ENCODE measurements at regions not wholly inside any gene's neighbourhood (a gene's known extent, or its start where the extent isn't known, plus 50 kb on each side); places are given as distances from the start of the nearest gene placed in this dataset.

- no peaks in the 10 kb centered on the region for H3K4me1 ChIP-seq (ENCODE audit: control insufficient read depth, insufficient read depth, low read length)
- TF ChIP-seq PRDM10 (tag by site-specific recombination; IDR thresholded peaks at IDR 0.05) = peak; percentile 60
- TF ChIP-seq ZNF707 (tag by site-specific recombination; IDR thresholded peaks at IDR 0.05) = no peak
- no peaks in the 10 kb centered on the region for H3K36me3 ChIP-seq (ENCODE audit: control insufficient read depth in 2 of 2, insufficient read depth in 1 of 2, low read length in 2 of 2)
- H3K4me3 ChIP-seq (ENCODE audit: low read depth, low read length) = no peak overlapping the region
- POLR2A ChIA-PET = no interaction called here
- no peaks in the 10 kb centered on the region for H3K9me3 ChIP-seq (ENCODE audit: control insufficient read depth, insufficient read depth, low read depth, low read length)
- no peak overlapping the region for H3K27ac ChIP-seq (ENCODE audit: extremely low read depth, low read depth, low read length)
- CTCF ChIA-PET = interaction anchor here (0.7 to 1.7 kb wide), 3 partner anchors 14 to 420 kb away, joined by 3 to 5 read pairs (median 4); no protein-coding TSS in a partner anchor
Observed at GRCh38 chr12:68434391-68435298, 102.5 kb upstream of the MDM1 start.

- Histone ChIP-seq H3K27ac (ENCODE audit: extremely low read depth, low read depth, low read length) (no peak overlapping the region), H3K4me3 (ENCODE audit: low read depth, low read length) (no peak overlapping the region), H3K36me3 (ENCODE audit: control insufficient read depth in 2 of 2, insufficient read depth in 1 of 2, low read length in 2 of 2) (no peaks in the 10 kb centered on the region), H3K4me1 (ENCODE audit: control insufficient read depth, insufficient read depth, low read length) (no peaks in the 10 kb centered on the region), H3K9me3 (ENCODE audit: control insufficient read depth, insufficient read depth, low read depth, low read length) (no peaks in the 10 kb centered on the region)
- ChIA-PET CTCF (interaction anchor here (0.7 to 1.7 kb wide), 3 partner anchors 13 to 420 kb away, joined by 3 to 5 read pairs (median 4); no protein-coding TSS in a partner anchor), POLR2A (no interaction called here)
- no peak for TF ChIP-seq ZNF2 (tag by site-specific recombination; IDR thresholded peaks at IDR 0.05)
- TF ChIP-seq SETDB1 (IDR thresholded peaks at IDR 0.05; ENCODE audit: insufficient read length, low read length) = peak; percentile 40
- TF ChIP-seq RBAK (tag by site-specific recombination; IDR thresholded peaks at IDR 0.05) = peak; percentile 94
Observed at GRCh38 chr12:68435299-68435637, 103.1 kb upstream of the MDM1 start.

- CTCF ChIA-PET = interaction anchor here (0.7 to 1.7 kb wide), 2 partner anchors 12 to 16 kb away, joined by 4 to 5 read pairs; no protein-coding TSS in a partner anchor
- H3K4me1 ChIP-seq (ENCODE audit: control insufficient read depth, insufficient read depth, low read length) = no peaks in the 10 kb centered on the region
- POLR2A ChIA-PET = no interaction called here
- H3K36me3 ChIP-seq (ENCODE audit: control insufficient read depth in 2 of 2, insufficient read depth in 1 of 2, low read length in 2 of 2) = no peaks in the 10 kb centered on the region
- H3K4me3 ChIP-seq (ENCODE audit: low read depth, low read length) = no peak overlapping the region
- H3K27ac ChIP-seq (ENCODE audit: extremely low read depth, low read depth, low read length) = no peak overlapping the region
- TF ChIP-seq ZNF488 (tag by site-specific recombination; IDR thresholded peaks at IDR 0.05) (no peak), GLIS1 (tag by site-specific recombination; IDR thresholded peaks at IDR 0.05) (no peak), ZNF692 (tag by site-specific recombination; IDR thresholded peaks at IDR 0.05) (no peak), ZNF664 (tag by site-specific recombination; IDR thresholded peaks at IDR 0.05) (no peak), ZNF791 (tag by site-specific recombination; IDR thresholded peaks at IDR 0.05) (no peak), ZNF221 (tag by site-specific recombination; IDR thresholded peaks at IDR 0.05; ENCODE audit: borderline replicate concordance) (no peak), GFI1B (tag by site-specific recombination; IDR thresholded peaks at IDR 0.05) (no peak), ZNF354C (tag by site-specific recombination; IDR thresholded peaks at IDR 0.05; ENCODE audit: borderline replicate concordance, low read depth) (no peak), ZEB2 (tag by site-specific recombination; IDR thresholded peaks at IDR 0.05) (no peak)
- no peaks in the 10 kb centered on the region for H3K9me3 ChIP-seq (ENCODE audit: control insufficient read depth, insufficient read depth, low read depth, low read length)
Observed at GRCh38 chr12:68435816-68436215, 103.7 kb upstream of the MDM1 start.

Measured in HEK293 (cell line).